Retinal pigment epithelial cell (primary cell): ENCODE measurements at regions not wholly inside any gene's neighbourhood (a gene's known extent, or its start where the extent isn't known, plus 50 kb on each side); places are given as distances from the start of the nearest gene placed in this dataset.

Experiments used
- DNase-seq: peaks from one replicate; pipeline ENCODE4 v3.0.0-alpha.2; 2010; ENCODE audit warnings: low read depth
- H3K4me3 ChIP-seq: 2 replicates; pipeline ENCODE4 v1.5.1; 2011; ENCODE audit warnings: mild to moderate bottlenecking, low read length, control low read depth, moderate library complexity
- CTCF ChIP-seq: conservative IDR thresholded peaks from 2 replicates; pipeline ENCODE4 v1.5.1; 2011; ENCODE audit warnings: low read depth, low read length, control low read depth, inconsistent platforms

GRCh38 chr13:72415817-72416216 lies 311.6 kb downstream of the MZT1 start:
- H3K4me3 ChIP-seq: no peak overlapping the region
- no peak for TF ChIP-seq CTCF
- DNase-seq: no peak

- DNase-seq: no peak
- TF ChIP-seq CTCF: no peak
- no peak overlapping the region for H3K4me3 ChIP-seq
Measured at GRCh38 chr13:72412481-72412880, 314.9 kb downstream of the MZT1 start.

GRCh38 chr13:72405441-72405840 lies 322.0 kb downstream of the MZT1 start:
- DNase-seq: no peak
- no peak overlapping the region for H3K4me3 ChIP-seq

GRCh38 chr13:72403396-72404010 lies 323.9 kb downstream of the MZT1 start:
- no peak overlapping the region for H3K4me3 ChIP-seq
- no peak for TF ChIP-seq CTCF
- no peak for DNase-seq

More at GRCh38 chr13:72405441-72405840, 322.0 kb downstream of the MZT1 start:
- no peak for TF ChIP-seq CTCF

- no peak for DNase-seq
- no peak overlapping the region for H3K4me3 ChIP-seq
- TF ChIP-seq CTCF: no peak
Measured at GRCh38 chr13:72400856-72401255, 326.6 kb downstream of the MZT1 start.

GRCh38 chr13:72399351-72399750 lies 328.1 kb downstream of the MZT1 start:
- TF ChIP-seq CTCF: no peak
- DNase-seq: no peak
- H3K4me3 ChIP-seq: no peak overlapping the region

- no peak for DNase-seq
- no peak overlapping the region for H3K4me3 ChIP-seq
- TF ChIP-seq CTCF: no peak
Measured at GRCh38 chr13:72397265-72397664, 330.2 kb downstream of the MZT1 start.
